ENCODE measurements at regions not wholly inside any gene's neighbourhood (a gene's known extent, or its start where the extent isn't known, plus 50 kb on each side); places are given as distances from the start of the nearest gene placed in this dataset.

DNA sequence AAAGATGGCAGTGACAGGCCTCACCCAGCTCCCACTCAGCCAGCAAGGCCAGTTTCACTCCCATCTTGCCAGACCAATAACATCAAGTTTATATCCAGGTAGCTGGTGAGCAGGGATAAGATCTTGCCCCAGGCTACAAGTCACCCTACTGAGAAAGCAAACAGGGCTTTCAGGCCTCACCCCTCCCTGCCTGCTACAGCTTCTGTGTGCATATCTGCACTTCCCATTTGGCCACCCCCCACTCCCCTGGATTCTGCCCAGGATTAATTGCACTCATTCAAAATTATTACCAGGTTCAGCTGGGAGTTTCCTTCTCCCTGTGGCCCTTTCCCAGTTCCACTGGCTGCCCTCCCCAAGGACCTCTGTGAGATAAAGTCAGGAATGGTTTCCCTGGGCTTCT is 352.1 kb downstream of the TBX15 start:
- in situ Hi-C loops (cut with MboI; ENCODE audit: low sequenced_read_pairs) (no loop called here), intact Hi-C loops (cut with micrococcal nuclease) (no loop called here), dilution Hi-C loops (cut with HindIII; ENCODE audit: low sequenced_read_pairs, unreplicated experiment) (no loop called here)
- Histone ChIP-seq H3K4me3 (ENCODE audit: insufficient read depth, low read depth, low read length) (no peak overlapping the region), H2BK15ac (ENCODE audit: low read depth, low read length) (no peak overlapping the region), H3K4ac (ENCODE audit: low read depth, low read length) (no peak overlapping the region), H3K36me3 (ENCODE audit: control insufficient read depth, insufficient read depth, low read length) (no peaks in the 10 kb centered on the region), H3K4me2 (ENCODE audit: low read depth, low read length) (no peak overlapping the region), H3K14ac (replicated peaks; ENCODE audit: low read depth, low read length) (no peak overlapping the region), H3K9me3 (ENCODE audit: control insufficient read depth, insufficient read depth, low read length) (no peaks in the 10 kb centered on the region), H3K27me3 (ENCODE audit: control insufficient read depth, insufficient read depth, low read length) (no peaks in the 10 kb centered on the region), H2BK5ac (ENCODE audit: low read depth, low read length, poor library complexity, severe bottlenecking) (no peak overlapping the region), H2AFZ (replicated peaks; ENCODE audit: low read length, poor library complexity) (no peak overlapping the region), H2BK20ac (ENCODE audit: low read depth, low read length) (no peak overlapping the region), H3K56ac (ENCODE audit: extremely low read depth, insufficient read depth, low read length) (no peak overlapping the region), H3K23ac (ENCODE audit: low read depth, low read length) (no peak overlapping the region), H3K4me1 (ENCODE audit: control insufficient read depth, insufficient read depth, low read length) (no peaks in the 10 kb centered on the region), H4K20me1 (ENCODE audit: insufficient read depth, low read length) (no peaks in the 10 kb centered on the region), H2BK120ac (ENCODE audit: low read depth, low read length) (no peak overlapping the region), H3K18ac (ENCODE audit: low read depth, low read length) (no peak overlapping the region), H4K8ac (ENCODE audit: low read depth in 2 of 2, low read length in 2 of 2) (no peak overlapping the region), H3K9me1 (ENCODE audit: insufficient read depth, low read length) (no peaks in the 10 kb centered on the region), H2AK5ac (ENCODE audit: low read depth, low read length) (no peak overlapping the region), H3K79me1 (ENCODE audit: low read depth in 1 of 2, low read length in 2 of 2) (no peaks in the 10 kb centered on the region), H3K27ac (ENCODE audit: insufficient read depth, low read length) (no peak overlapping the region), H4K5ac (ENCODE audit: low read depth, low read length) (no peak overlapping the region), H4K91ac (ENCODE audit: insufficient read depth, low read depth, low read length) (no peak overlapping the region), H2AK9ac (replicated peaks; ENCODE audit: low read depth, low read length, poor library complexity) (no peak overlapping the region), H3K9ac (ENCODE audit: low read depth, low read length) (no peak overlapping the region)
- DNase-seq (no peak), ATAC-seq (ENCODE audit: low read depth) (no peak)
- no TSS peak for BruUV-seq (replicated peaks)
- POLR2A ChIA-PET (ENCODE audit: unreplicated experiment) = no interaction called here
- CTCF ChIA-PET = no interaction called here
- TF ChIP-seq CHD1 (IDR thresholded peaks at IDR 0.05; ENCODE audit: low read depth, low read length) (no peak), MAFK (IDR thresholded peaks at IDR 0.05; ENCODE audit: low read depth, low read length) (no peak), FOS (IDR thresholded peaks at IDR 0.05; ENCODE audit: low read depth, low read length) (no peak), NFE2L2 (IDR thresholded peaks at IDR 0.05; ENCODE audit: low read depth, low read length) (no peak), SMC3 (IDR thresholded peaks at IDR 0.05; ENCODE audit: low read depth, low read length) (no peak), POLR2A (IDR thresholded peaks at IDR 0.05; ENCODE audit: low read depth, low read length) (no peak), BHLHE40 (IDR thresholded peaks at IDR 0.05; ENCODE audit: low read depth, low read length) (no peak), CTCF (conservative IDR thresholded peaks at IDR 0.05; ENCODE audit: low read depth, low read length) (no peak), RFX5 (IDR thresholded peaks at IDR 0.05; ENCODE audit: low read depth, low read length) (no peak), MAZ (IDR thresholded peaks at IDR 0.05; ENCODE audit: borderline replicate concordance, low read depth, low read length) (no peak)
- TF ChIP-seq, protein P1, sequence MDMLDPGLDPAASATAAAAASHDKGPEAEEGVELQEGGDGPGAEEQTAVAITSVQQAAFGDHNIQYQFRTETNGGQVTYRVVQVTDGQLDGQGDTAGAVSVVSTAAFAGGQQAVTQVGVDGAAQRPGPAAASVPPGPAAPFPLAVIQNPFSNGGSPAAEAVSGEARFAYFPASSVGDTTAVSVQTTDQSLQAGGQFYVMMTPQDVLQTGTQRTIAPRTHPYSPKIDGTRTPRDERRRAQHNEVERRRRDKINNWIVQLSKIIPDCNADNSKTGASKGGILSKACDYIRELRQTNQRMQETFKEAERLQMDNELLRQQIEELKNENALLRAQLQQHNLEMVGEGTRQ (IDR thresholded peaks at IDR 0.05; ENCODE audit: low read depth, low read length) = no peak
